ENCODE measurements at regions not wholly inside any gene's neighbourhood (a gene's known extent, or its start where the extent isn't known, plus 50 kb on each side); places are given as distances from the start of the nearest gene placed in this dataset.
"Not testable (repeated sequence)": the region's sequence is repeated elsewhere in the genome, so short reads cannot be mapped to it uniquely, and the experiment has no call there.

DNA sequence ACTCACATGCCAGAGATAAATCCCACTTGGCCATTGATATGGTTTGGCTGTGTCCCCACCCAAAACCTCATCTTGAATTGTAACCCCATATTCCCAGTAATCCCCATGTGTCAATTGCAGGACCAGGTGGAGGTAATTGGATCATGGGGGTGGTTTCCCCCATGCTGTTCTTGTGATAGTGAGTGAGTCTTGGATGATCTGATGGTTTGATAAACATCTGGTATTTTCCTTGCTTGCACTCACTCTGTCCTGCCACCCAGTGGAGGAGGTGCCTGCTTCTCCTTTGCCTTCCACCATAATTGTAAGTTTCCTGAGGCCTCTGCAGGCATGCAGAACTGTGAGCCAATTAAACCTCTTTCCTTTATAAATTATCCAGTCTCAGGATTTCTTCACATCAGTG is 50.4 kb upstream of the B3GAT2 start:
- ATAC-seq (ENCODE audit: low FRiP score); H3K4me3 ChIP-seq (ENCODE audit: low read length in 2 of 2); DNase-seq; H3K36me3 ChIP-seq (ENCODE audit: control insufficient read depth in 1 of 2, insufficient read depth in 2 of 2, low read length in 1 of 2); intact Hi-C loops (cut with DNase I); H3K27me3 ChIP-seq (ENCODE audit: control insufficient read depth in 1 of 2, insufficient read depth in 2 of 2, low read length in 1 of 2); H3K27ac ChIP-seq (ENCODE audit: low read depth in 1 of 2, low read length in 2 of 2); H3K4me1 ChIP-seq (ENCODE audit: control insufficient read depth in 1 of 2, insufficient read depth in 2 of 2, low read length in 2 of 2); H3K9me3 ChIP-seq (ENCODE audit: control insufficient read depth, low read length): not testable (repeated sequence)

DNA sequence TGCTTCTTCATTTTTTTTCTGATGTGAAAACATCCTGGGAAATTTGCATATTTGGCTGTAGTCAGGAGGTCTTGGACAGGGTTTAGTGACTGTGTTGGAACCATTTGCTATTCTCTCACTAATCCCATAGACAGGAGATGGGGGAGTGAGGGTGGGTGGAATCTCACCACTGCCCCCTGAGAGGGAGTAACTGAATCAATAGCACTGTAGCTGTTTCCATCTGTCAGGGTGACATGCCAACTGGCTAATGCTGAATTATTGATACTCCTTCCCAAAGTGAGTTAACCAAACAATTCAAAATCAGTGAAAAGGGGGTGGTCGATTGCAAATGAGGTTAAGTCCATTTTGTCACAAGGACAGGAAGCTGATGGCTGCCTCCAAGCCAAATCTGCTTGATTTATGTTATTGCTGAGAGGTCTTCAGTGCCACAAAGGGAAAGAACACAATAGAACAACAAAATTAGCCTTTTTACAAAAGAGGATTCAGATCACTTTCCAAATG is 55.1 kb upstream of the B3GAT2 start:
- Histone ChIP-seq H3K27me3 (ENCODE audit: control insufficient read depth in 1 of 2, insufficient read depth in 2 of 2, low read length in 1 of 2) (no peaks in the 10 kb centered on the region), H3K36me3 (ENCODE audit: control insufficient read depth in 1 of 2, insufficient read depth in 2 of 2, low read length in 1 of 2) (no peaks in the 10 kb centered on the region), H3K27ac (ENCODE audit: low read depth in 1 of 2, low read length in 2 of 2) (no peak overlapping the region), H3K4me3 (ENCODE audit: low read length in 2 of 2) (no peak overlapping the region), H3K9me3 (ENCODE audit: control insufficient read depth, low read length) (peaks cover 2% of the 10 kb centered on the region), H3K4me1 (ENCODE audit: control insufficient read depth in 1 of 2, insufficient read depth in 2 of 2, low read length in 2 of 2) (no peaks in the 10 kb centered on the region)
- no peak for ATAC-seq (ENCODE audit: low FRiP score)
- 9 to 13% methylated on average over 1 of the region's 1 CpG for WGBS, 2 donors
- intact Hi-C loops (cut with DNase I), result loop anchor here in 1 of 2 donors (10.0 kb wide), 1 partner anchor 333 kb away; no protein-coding TSS in a partner anchor
- DNase-seq, result no peak

GRCh38 chr6:71012866-71013469 is 56.1 kb upstream of the B3GAT2 start:
- no peak overlapping the region for H3K4me3 ChIP-seq (ENCODE audit: low read length in 2 of 2)
- peak; percentile 77 for ATAC-seq (ENCODE audit: low FRiP score)
- intact Hi-C loops (cut with DNase I), result loop anchor here in 1 of 2 donors (10.0 kb wide), 1 partner anchor 332 kb away; no protein-coding TSS in a partner anchor
- H3K36me3 ChIP-seq (ENCODE audit: control insufficient read depth in 1 of 2, insufficient read depth in 2 of 2, low read length in 1 of 2), result no peaks in the 10 kb centered on the region
- no peaks in the 10 kb centered on the region for H3K4me1 ChIP-seq (ENCODE audit: control insufficient read depth in 1 of 2, insufficient read depth in 2 of 2, low read length in 2 of 2)
- H3K9me3 ChIP-seq (ENCODE audit: control insufficient read depth, low read length), result peaks cover 2% of the 10 kb centered on the region
- 33 to 36% methylated on average over 5 of the region's 5 CpGs for WGBS, 2 donors
- H3K27ac ChIP-seq (ENCODE audit: low read depth in 1 of 2, low read length in 2 of 2), result no peak overlapping the region
- no peak for DNase-seq
- H3K27me3 ChIP-seq (ENCODE audit: control insufficient read depth in 1 of 2, insufficient read depth in 2 of 2, low read length in 1 of 2), result no peaks in the 10 kb centered on the region

GRCh38 chr6:71015392-71015791 is 58.5 kb upstream of the B3GAT2 start:
- ATAC-seq (ENCODE audit: low FRiP score) (no peak), DNase-seq (no peak)
- H3K27me3 ChIP-seq (ENCODE audit: control insufficient read depth in 1 of 2, insufficient read depth in 2 of 2, low read length in 1 of 2), result no peaks in the 10 kb centered on the region
- H3K4me3 ChIP-seq (ENCODE audit: low read length in 2 of 2), result no peak overlapping the region
- intact Hi-C loops (cut with DNase I), result loop anchor here in 1 of 2 donors (10.0 kb wide), 1 partner anchor 329 kb away; no protein-coding TSS in a partner anchor
- H3K4me1 ChIP-seq (ENCODE audit: control insufficient read depth in 1 of 2, insufficient read depth in 2 of 2, low read length in 2 of 2), result no peaks in the 10 kb centered on the region
- H3K27ac ChIP-seq (ENCODE audit: low read depth in 1 of 2, low read length in 2 of 2), result no peak overlapping the region
- H3K9me3 ChIP-seq (ENCODE audit: control insufficient read depth, low read length), result no peaks in the 10 kb centered on the region
- H3K36me3 ChIP-seq (ENCODE audit: control insufficient read depth in 1 of 2, insufficient read depth in 2 of 2, low read length in 1 of 2), result no peaks in the 10 kb centered on the region

DNA sequence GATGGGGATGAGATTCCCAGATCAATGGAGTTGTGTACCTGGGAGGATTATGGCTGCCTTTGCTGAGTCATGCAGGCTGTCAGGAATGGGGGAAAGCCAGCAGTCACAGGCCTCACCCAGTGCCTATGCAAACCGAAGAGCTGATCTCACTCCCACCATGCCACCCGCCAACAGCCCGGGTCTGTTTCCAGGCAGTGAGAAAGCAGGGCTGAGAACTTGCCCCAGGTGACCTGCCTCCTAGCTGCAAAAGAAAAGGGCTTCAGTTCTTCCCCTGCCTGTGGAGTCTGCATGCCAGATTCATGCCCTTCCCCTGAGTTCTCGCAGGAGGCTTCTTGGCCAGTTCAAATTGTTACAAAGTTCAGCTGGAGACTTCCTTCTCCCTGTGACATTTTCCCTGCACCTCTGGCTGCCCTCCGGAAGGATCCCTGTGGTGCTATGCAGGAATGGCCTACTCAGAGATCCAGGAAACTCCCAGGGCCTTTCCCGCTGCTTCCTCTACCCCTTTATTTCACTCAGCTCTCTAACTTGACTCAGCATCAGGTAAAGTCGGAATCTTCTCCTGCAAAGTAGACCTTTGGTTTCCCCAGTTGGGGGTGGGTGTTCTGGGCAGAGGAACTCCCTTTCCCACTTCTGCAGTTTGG is 71.5 kb upstream of the B3GAT2 start:
- H3K27me3 ChIP-seq (ENCODE audit: control insufficient read depth in 1 of 2, insufficient read depth in 2 of 2, low read length in 1 of 2), result no peaks in the 10 kb centered on the region
- intact Hi-C loops (cut with DNase I), result no loop called here
- WGBS, 2 donors, result 72 to 85% methylated on average over 7 of the region's 7 CpGs
- H3K36me3 ChIP-seq (ENCODE audit: control insufficient read depth in 1 of 2, insufficient read depth in 2 of 2, low read length in 1 of 2), result no peaks in the 10 kb centered on the region
- H3K4me3 ChIP-seq (ENCODE audit: low read length in 2 of 2), result no peak overlapping the region
- H3K9me3 ChIP-seq (ENCODE audit: control insufficient read depth, low read length), result no peaks in the 10 kb centered on the region
- no peaks in the 10 kb centered on the region for H3K4me1 ChIP-seq (ENCODE audit: control insufficient read depth in 1 of 2, insufficient read depth in 2 of 2, low read length in 2 of 2)
- H3K27ac ChIP-seq (ENCODE audit: low read depth in 1 of 2, low read length in 2 of 2), result no peak overlapping the region
- ATAC-seq (ENCODE audit: low FRiP score) (no peak), DNase-seq (no peak)

DNA sequence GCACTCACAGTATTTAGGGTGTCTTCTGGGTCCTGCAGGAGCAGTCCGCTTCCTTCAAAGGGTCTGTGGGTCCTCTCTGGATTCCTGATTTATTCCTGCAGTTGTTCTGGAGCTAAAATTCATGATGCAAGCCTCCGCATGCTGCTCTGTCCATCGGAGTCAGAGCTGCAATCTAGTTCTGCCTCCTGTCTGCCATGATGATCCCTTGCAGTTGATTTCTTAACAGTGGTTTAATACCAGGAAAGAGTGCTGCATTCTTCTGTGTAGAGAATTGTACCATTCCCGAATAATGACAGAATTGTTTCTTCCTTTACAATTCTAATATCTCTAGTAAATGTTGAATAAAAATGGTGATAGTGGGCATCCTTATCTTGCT is 72.0 kb upstream of the B3GAT2 start:
- ATAC-seq (ENCODE audit: low FRiP score) (no peak), DNase-seq (no peak)
- Histone ChIP-seq H3K4me3 (ENCODE audit: low read length in 2 of 2) (no peak overlapping the region), H3K9me3 (ENCODE audit: control insufficient read depth, low read length) (no peaks in the 10 kb centered on the region), H3K4me1 (ENCODE audit: control insufficient read depth in 1 of 2, insufficient read depth in 2 of 2, low read length in 2 of 2) (no peaks in the 10 kb centered on the region), H3K27me3 (ENCODE audit: control insufficient read depth in 1 of 2, insufficient read depth in 2 of 2, low read length in 1 of 2) (no peaks in the 10 kb centered on the region), H3K27ac (ENCODE audit: low read depth in 1 of 2, low read length in 2 of 2) (no peak overlapping the region), H3K36me3 (ENCODE audit: control insufficient read depth in 1 of 2, insufficient read depth in 2 of 2, low read length in 1 of 2) (no peaks in the 10 kb centered on the region)
- intact Hi-C loops (cut with DNase I), result no loop called here
- WGBS, 2 donors, result 84 to 92% methylated on average over 4 of the region's 4 CpGs

- Histone ChIP-seq H3K9me3 (ENCODE audit: control insufficient read depth, low read length) (no peaks in the 10 kb centered on the region), H3K4me3 (ENCODE audit: low read length in 2 of 2) (no peak overlapping the region), H3K27me3 (ENCODE audit: control insufficient read depth in 1 of 2, insufficient read depth in 2 of 2, low read length in 1 of 2) (no peaks in the 10 kb centered on the region), H3K36me3 (ENCODE audit: control insufficient read depth in 1 of 2, insufficient read depth in 2 of 2, low read length in 1 of 2) (no peaks in the 10 kb centered on the region), H3K4me1 (ENCODE audit: control insufficient read depth in 1 of 2, insufficient read depth in 2 of 2, low read length in 2 of 2) (no peaks in the 10 kb centered on the region), H3K27ac (ENCODE audit: low read depth in 1 of 2, low read length in 2 of 2) (no peak overlapping the region)
- ATAC-seq (ENCODE audit: low FRiP score) (no peak), DNase-seq (no peak)
- intact Hi-C loops (cut with DNase I), result no loop called here
Observed at GRCh38 chr6:71029555-71029954, 72.7 kb upstream of the B3GAT2 start.

- H3K4me1 ChIP-seq (ENCODE audit: control insufficient read depth in 1 of 2, insufficient read depth in 2 of 2, low read length in 2 of 2), result no peaks in the 10 kb centered on the region
Observed at GRCh38 chr6:71031912-71032311, 75.1 kb upstream of the B3GAT2 start.

DNA sequence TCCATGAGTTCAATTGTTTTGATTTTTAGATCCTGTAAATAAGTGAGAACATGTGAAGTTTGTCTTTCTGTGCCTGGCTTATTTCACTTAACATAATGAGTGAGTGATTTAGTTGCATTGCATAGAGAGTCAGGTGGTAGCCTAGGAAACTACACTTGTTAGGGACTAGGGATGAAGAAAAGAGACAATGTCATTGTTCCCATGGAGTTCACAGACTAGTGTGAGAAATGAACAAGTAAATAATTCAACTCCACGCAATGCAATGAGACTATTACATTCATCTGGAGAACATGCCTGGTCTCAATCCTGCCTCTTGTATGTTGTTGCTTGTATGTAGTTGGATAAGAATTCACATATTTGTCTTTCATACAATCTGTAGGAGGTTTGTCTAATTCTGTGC is 76.3 kb upstream of the B3GAT2 start:
- no peak overlapping the region for H3K27ac ChIP-seq (ENCODE audit: low read depth in 1 of 2, low read length in 2 of 2)
- DNase-seq (no peak), ATAC-seq (ENCODE audit: low FRiP score) (no peak)
- H3K27me3 ChIP-seq (ENCODE audit: control insufficient read depth in 1 of 2, insufficient read depth in 2 of 2, low read length in 1 of 2), result no peaks in the 10 kb centered on the region
- H3K4me1 ChIP-seq (ENCODE audit: control insufficient read depth in 1 of 2, insufficient read depth in 2 of 2, low read length in 2 of 2), result no peaks in the 10 kb centered on the region
- WGBS, 2 donors, result 89 to 93% methylated on average over 1 of the region's 1 CpG
- H3K9me3 ChIP-seq (ENCODE audit: control insufficient read depth, low read length), result no peaks in the 10 kb centered on the region
- no peak overlapping the region for H3K4me3 ChIP-seq (ENCODE audit: low read length in 2 of 2)
- no peaks in the 10 kb centered on the region for H3K36me3 ChIP-seq (ENCODE audit: control insufficient read depth in 1 of 2, insufficient read depth in 2 of 2, low read length in 1 of 2)
- intact Hi-C loops (cut with DNase I), result no loop called here

More at GRCh38 chr6:71031912-71032311, 75.1 kb upstream of the B3GAT2 start:
- Histone ChIP-seq H3K4me3 (ENCODE audit: low read length in 2 of 2) (no peak overlapping the region), H3K27me3 (ENCODE audit: control insufficient read depth in 1 of 2, insufficient read depth in 2 of 2, low read length in 1 of 2) (no peaks in the 10 kb centered on the region), H3K36me3 (ENCODE audit: control insufficient read depth in 1 of 2, insufficient read depth in 2 of 2, low read length in 1 of 2) (no peaks in the 10 kb centered on the region), H3K27ac (ENCODE audit: low read depth in 1 of 2, low read length in 2 of 2) (no peak overlapping the region), H3K9me3 (ENCODE audit: control insufficient read depth, low read length) (no peaks in the 10 kb centered on the region)
- ATAC-seq (ENCODE audit: low FRiP score) (no peak), DNase-seq (no peak)
- 46 to 53% methylated on average over 4 of the region's 4 CpGs for WGBS, 2 donors
- intact Hi-C loops (cut with DNase I), result no loop called here
